GM12878 (cell line): ENCODE measurements at regions not wholly inside any gene's neighbourhood (a gene's known extent, or its start where the extent isn't known, plus 50 kb on each side); places are given as distances from the start of the nearest gene placed in this dataset.

Experiments
- BHLHE40 ChIP-seq, 2 experiments: fragments of 450-650 bp in 1 of 2; IDR thresholded peaks; 2 replicates each; pipeline ENCODE4 v1.6.1; 2011 to 2017; ENCODE audit warnings: low read depth in 2 of 2, borderline replicate concordance in 1 of 2, improper control_type of control experiment in 1 of 2, low read length in 1 of 2, mild to moderate bottlenecking in 1 of 2
- EZH2 ChIP-seq: IDR thresholded peaks from 2 replicates; pipeline ENCODE4 v1.6.1; 2012; ENCODE audit warnings: low read depth, mild to moderate bottlenecking, control low read depth, inconsistent platforms, low read length, borderline replicate concordance; ENCODE audit not compliant: control insufficient read depth
- JUND ChIP-seq: IDR thresholded peaks from 2 replicates; pipeline ENCODE4 v1.6.1; 2012; ENCODE audit warnings: low read depth, mild to moderate bottlenecking, low read length, improper control_type of control experiment, moderate library complexity

DNA sequence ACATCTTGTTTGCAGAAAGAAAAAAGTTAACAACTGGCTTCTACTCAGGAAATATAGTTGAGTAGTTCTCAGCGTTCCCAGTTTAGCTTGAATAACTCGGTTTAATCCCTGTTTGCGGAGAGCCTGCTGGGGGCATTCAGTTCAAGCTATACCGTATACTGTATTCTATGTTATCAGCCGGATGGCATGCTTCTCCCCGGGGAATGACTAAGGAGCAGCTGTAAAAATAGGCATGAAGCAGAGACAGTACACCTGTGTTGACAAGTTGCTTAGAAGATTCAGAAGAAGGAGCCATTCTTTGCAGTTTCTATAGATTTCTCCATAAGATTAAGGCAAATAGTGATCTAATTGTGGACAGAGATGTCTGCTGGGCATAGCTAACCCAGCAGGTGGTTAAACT, 267.8 kb upstream of the NCAM2 start:
- TF ChIP-seq JUND: no peak
- no peak for TF ChIP-seq EZH2
- no peak for TF ChIP-seq BHLHE40 (IDR thresholded peaks at IDR 0.05; ENCODE audit: borderline replicate concordance in 1 of 2, low read depth in 2 of 2, low read length in 1 of 2)
